ENCODE measurements at regions not wholly inside any gene's neighbourhood (a gene's known extent, or its start where the extent isn't known, plus 50 kb on each side); places are given as distances from the start of the nearest gene placed in this dataset.

DNA sequence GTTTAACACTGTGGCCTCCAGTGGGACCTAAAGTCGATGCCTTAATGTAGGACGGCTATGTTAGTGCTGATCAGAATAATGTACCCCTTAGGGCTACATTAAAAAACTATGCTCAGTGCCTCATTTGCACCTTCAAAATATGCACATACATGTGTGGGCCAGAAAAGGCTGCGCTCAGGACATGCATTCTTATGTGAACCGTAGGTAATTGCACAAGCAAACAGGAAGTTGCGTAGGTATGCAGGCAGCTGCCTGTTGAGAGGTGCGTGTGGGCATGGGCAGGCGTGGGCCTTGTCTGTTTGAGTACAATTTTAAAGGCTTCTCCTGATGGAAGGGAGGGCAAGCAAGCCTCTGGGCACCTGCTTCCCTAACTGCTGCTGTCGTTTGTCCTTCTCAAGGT is 116.2 kb upstream of the JAG1 start:
- TF ChIP-seq POLR2AphosphoS5 (IDR thresholded peaks at IDR 0.05) = no peak
- TF ChIP-seq, protein P1, sequence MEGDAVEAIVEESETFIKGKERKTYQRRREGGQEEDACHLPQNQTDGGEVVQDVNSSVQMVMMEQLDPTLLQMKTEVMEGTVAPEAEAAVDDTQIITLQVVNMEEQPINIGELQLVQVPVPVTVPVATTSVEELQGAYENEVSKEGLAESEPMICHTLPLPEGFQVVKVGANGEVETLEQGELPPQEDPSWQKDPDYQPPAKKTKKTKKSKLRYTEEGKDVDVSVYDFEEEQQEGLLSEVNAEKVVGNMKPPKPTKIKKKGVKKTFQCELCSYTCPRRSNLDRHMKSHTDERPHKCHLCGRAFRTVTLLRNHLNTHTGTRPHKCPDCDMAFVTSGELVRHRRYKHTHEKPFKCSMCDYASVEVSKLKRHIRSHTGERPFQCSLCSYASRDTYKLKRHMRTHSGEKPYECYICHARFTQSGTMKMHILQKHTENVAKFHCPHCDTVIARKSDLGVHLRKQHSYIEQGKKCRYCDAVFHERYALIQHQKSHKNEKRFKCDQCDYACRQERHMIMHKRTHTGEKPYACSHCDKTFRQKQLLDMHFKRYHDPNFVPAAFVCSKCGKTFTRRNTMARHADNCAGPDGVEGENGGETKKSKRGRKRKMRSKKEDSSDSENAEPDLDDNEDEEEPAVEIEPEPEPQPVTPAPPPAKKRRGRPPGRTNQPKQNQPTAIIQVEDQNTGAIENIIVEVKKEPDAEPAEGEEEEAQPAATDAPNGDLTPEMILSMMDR (IDR thresholded peaks at IDR 0.05; ENCODE audit: poor library complexity, severe bottlenecking) = no peak

Measured in neural cell (in vitro differentiated cells).